ENCODE measurements at regions not wholly inside any gene's neighbourhood (a gene's known extent, or its start where the extent isn't known, plus 50 kb on each side); places are given as distances from the start of the nearest gene placed in this dataset.

- Histone ChIP-seq H2AFZ (ENCODE audit: insufficient read depth, low read depth, low read length, poor library complexity, severe bottlenecking) (no peak overlapping the region), H3K4me2 (replicated peaks; ENCODE audit: low read depth, low read length, poor library complexity, severe bottlenecking) (no peak overlapping the region), H3K9me3 (ENCODE audit: control extremely low read depth in 1 of 3, control insufficient read depth in 2 of 3, insufficient read depth in 1 of 3, low read length in 2 of 3) (no peaks in the 10 kb centered on the region), H3K4me1 (ENCODE audit: control insufficient read depth in 2 of 2, insufficient read depth in 2 of 2, low read length in 2 of 2) (peaks cover 10% of the 10 kb centered on the region in 2 donors), H3K36me3 (replicated peaks in 1 of 2; ENCODE audit: control extremely low read depth in 1 of 2, control insufficient read depth in 1 of 2, extremely low read depth in 1 of 2, insufficient read depth in 2 of 2, low read length in 1 of 2) (no peaks in the 10 kb centered on the region), H3K27ac (ENCODE audit: low read length in 2 of 2) (no peak overlapping the region), H3K9ac (ENCODE audit: low read length) (no peak overlapping the region), H3K4me3 (ENCODE audit: control extremely low read depth in 1 of 5, extremely low read depth in 1 of 5, insufficient read depth in 1 of 5, low read depth in 2 of 5, low read length in 4 of 5) (no peak overlapping the region), H4K20me1 (ENCODE audit: control insufficient read depth, insufficient read depth, low read length, poor library complexity, severe bottlenecking) (no peaks in the 10 kb centered on the region), H3K27me3 (replicated peaks in 1 of 4; ENCODE audit: control extremely low read depth in 1 of 4, control insufficient read depth in 3 of 4, insufficient read depth in 4 of 4, low read length in 3 of 4) (no peaks in the 10 kb centered on the region), H3K79me2 (ENCODE audit: control insufficient read depth, insufficient read depth, low read length) (no peaks in the 10 kb centered on the region)
- no peak for DNase-seq
- no peak overlapping the region for H3K27ac Mint-ChIP-seq
- no peaks in the 10 kb centered on the region for H3K27me3 Mint-ChIP-seq
- POLR2A ChIA-PET: no interaction called here
- H3K9me3 Mint-ChIP-seq (ENCODE audit: insufficient read depth): no peaks in the 10 kb centered on the region
- CTCF ChIA-PET: interaction anchor here (1.0 to 1.5 kb wide), 2 partner anchors 154 to 1194 kb away, joined by 3 read pairs; no protein-coding TSS in a partner anchor
- H3K4me3 Mint-ChIP-seq: no peak overlapping the region
- WGBS (ENCODE audit: insufficient coverage): no CpG with 5 or more reads among the region's 2 CpGs
- ATAC-seq (ENCODE audit: low read depth): no peak
- no peak for TF ChIP-seq EZH2 (IDR thresholded peaks at IDR 0.05; ENCODE audit: borderline replicate concordance, insufficient read depth, low read depth, low read length, poor library complexity, severe bottlenecking)
- no peak for TF ChIP-seq CTCF (IDR thresholded peaks at IDR 0.05)
- intact Hi-C loops (cut with micrococcal nuclease): no loop called here
- peaks cover 8% of the 10 kb centered on the region for H3K4me1 Mint-ChIP-seq
These were observed 224.7 kb downstream of the PIK3R1 start for GRCh38 chr5:68440245-68440644.

GRCh38 chr5:68440651-68441050 is 225.1 kb downstream of the PIK3R1 start:
- no peak overlapping the region for H3K9ac ChIP-seq (ENCODE audit: low read length)
- ATAC-seq (ENCODE audit: low read depth): no peak
- H3K27ac ChIP-seq (ENCODE audit: low read length in 2 of 2): no peak overlapping the region
- H4K20me1 ChIP-seq (ENCODE audit: control insufficient read depth, insufficient read depth, low read length, poor library complexity, severe bottlenecking): no peaks in the 10 kb centered on the region
- H3K27me3 ChIP-seq (replicated peaks in 1 of 4; ENCODE audit: control extremely low read depth in 1 of 4, control insufficient read depth in 3 of 4, insufficient read depth in 4 of 4, low read length in 3 of 4): no peaks in the 10 kb centered on the region
- no peak overlapping the region for H3K4me2 ChIP-seq (replicated peaks; ENCODE audit: low read depth, low read length, poor library complexity, severe bottlenecking)
- CTCF ChIA-PET: interaction anchor here (0.9 to 1.5 kb wide), 2 partner anchors 152 to 1194 kb away, joined by 3 read pairs; no protein-coding TSS in a partner anchor
- H3K4me1 Mint-ChIP-seq: peaks cover 4% of the 10 kb centered on the region
- H3K27ac Mint-ChIP-seq: no peak overlapping the region
- H3K4me3 Mint-ChIP-seq: no peak overlapping the region
- H3K9me3 Mint-ChIP-seq (ENCODE audit: insufficient read depth): no peaks in the 10 kb centered on the region
- H3K9me3 ChIP-seq (ENCODE audit: control extremely low read depth in 1 of 3, control insufficient read depth in 2 of 3, insufficient read depth in 1 of 3, low read length in 2 of 3): no peaks in the 10 kb centered on the region
- H2AFZ ChIP-seq (ENCODE audit: insufficient read depth, low read depth, low read length, poor library complexity, severe bottlenecking): no peak overlapping the region
- POLR2A ChIA-PET: interaction anchor here (0.6 kb wide), 1 partner anchor 10 kb away, joined by 3 read pairs; no protein-coding TSS in a partner anchor
- no peaks in the 10 kb centered on the region for H3K27me3 Mint-ChIP-seq
- intact Hi-C loops (cut with micrococcal nuclease): no loop called here
- no peak for DNase-seq
- TF ChIP-seq CTCF (IDR thresholded peaks at IDR 0.05) (no peak), EZH2 (IDR thresholded peaks at IDR 0.05; ENCODE audit: borderline replicate concordance, insufficient read depth, low read depth, low read length, poor library complexity, severe bottlenecking) (no peak)
- no peak overlapping the region for H3K4me3 ChIP-seq (ENCODE audit: control extremely low read depth in 1 of 5, extremely low read depth in 1 of 5, insufficient read depth in 1 of 5, low read depth in 2 of 5, low read length in 4 of 5)
- no peaks in the 10 kb centered on the region for H3K79me2 ChIP-seq (ENCODE audit: control insufficient read depth, insufficient read depth, low read length)
- H3K4me1 ChIP-seq (ENCODE audit: control insufficient read depth in 2 of 2, insufficient read depth in 2 of 2, low read length in 2 of 2): peaks cover 6% of the 10 kb centered on the region in 2 donors
- H3K36me3 ChIP-seq (replicated peaks in 1 of 2; ENCODE audit: control extremely low read depth in 1 of 2, control insufficient read depth in 1 of 2, extremely low read depth in 1 of 2, insufficient read depth in 2 of 2, low read length in 1 of 2): no peaks in the 10 kb centered on the region
